HG02840 (cell line): ENCODE measurements at regions not wholly inside any gene's neighbourhood (a gene's known extent, or its start where the extent isn't known, plus 50 kb on each side); places are given as distances from the start of the nearest gene placed in this dataset.

Source experiments
- ATAC-seq: cut with Tn5 transposase; IDR thresholded peaks from one replicate; pipeline ENCODE4 v1.9.1; 2021; ENCODE audit warnings: mild to moderate bottlenecking, moderate library complexity, moderate number of reproducible peaks; ENCODE audit not compliant: unreplicated experiment, low FRiP score

DNA sequence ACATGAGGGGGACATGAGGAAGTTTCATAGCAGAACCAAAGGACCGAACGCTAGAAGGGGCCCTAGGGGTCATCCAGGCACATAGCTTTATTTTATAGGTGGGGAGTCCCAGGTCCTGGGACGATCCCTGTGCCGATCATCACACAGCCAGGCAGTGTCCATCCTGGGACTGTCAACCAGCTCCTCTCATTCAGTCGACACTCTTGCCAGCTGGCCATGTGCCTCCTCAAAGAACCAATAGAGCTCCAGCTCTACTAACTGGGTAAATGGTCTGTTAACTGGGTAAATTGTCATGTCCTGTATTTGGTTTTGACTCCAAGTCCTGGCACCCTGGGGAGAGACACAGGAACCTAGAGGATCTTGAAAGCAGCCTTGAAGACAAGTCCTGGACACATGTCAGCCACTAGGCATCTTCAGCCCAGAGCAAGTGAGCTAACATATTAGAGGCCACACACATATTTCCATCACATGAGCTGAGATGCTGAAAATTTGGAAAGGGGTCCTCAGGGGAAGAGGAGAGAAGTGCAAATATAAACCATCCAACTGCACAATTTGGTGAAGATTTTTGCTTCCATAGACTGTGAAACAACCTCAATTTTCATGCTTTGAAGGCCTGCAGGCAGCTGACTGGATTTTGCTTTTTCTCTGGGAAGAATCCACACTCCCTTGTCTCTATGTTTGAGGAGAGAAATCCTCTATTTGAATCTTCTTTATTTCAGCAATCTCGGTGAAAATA lies 361.1 kb upstream of the SLC14A2 start:
- no peak for ATAC-seq

DNA sequence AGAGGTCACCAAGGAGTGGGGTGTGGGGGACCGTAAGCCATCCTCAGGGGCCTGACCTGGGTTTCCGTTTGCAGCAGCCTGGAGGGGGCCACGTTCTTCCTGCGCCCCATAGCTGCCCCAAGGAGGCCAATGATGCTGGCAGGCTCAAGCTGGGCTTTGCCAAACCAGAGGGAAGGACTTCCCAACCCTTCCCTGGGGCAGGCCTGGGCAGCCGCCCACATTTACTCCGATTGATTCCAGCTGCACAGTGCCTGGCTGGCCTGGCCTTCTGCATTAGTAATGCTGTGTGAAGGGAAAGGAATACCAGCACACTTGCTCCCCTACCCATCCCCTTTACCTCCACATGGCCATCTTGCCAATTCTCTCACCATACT lies 360.6 kb upstream of the SLC14A2 start:
- no peak for ATAC-seq

DNA sequence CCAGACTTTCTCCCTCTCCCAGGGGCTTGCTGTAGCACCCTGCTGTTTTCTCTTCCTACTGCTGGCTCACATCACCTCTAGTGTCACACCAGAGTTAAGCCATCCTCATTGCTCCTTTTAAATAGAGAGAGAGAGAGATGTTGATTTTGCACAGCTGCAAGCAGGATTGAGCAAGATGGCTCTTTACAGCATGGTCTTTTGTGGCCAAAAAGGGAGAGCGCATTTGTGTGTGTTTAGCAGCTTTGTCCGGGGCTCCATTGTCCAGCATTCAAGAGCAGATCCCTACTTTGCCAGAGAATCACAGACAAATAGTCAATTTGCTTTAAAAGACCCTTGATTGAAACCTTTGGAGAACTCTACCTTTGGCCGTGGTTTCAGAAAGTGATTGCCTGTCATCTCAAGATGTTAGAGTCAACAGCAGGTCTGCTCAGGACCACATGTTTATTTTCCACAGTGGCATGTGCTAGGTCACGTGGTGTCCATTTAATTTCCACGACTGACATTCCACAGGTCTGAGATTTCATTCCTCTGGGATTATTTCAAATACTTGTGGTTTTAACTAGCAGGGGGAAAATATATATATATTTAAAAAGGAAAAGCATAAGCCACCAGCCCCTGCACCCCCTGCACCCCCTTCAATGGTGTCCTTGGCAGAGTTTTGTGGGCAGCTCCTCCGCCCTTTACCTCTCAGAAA lies 359.9 kb upstream of the SLC14A2 start:
- ATAC-seq: no peak

DNA sequence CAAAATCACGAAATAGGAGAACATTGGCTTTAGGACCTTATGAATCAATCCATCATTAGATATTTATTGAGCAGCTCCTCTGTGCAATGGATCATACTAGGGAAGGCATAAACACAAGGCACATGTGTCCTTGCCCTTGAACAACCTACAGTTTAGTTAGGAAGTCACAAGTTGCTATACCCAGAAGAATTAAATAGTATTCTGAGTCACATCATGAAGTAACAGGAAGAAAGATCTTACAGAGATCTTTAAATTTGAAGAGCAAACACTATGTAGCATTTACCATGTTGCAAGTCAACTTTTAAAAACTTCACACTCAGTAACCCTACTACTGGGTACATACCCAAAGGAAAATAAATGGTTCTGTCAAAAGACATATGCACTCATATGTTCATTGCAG lies 355.2 kb upstream of the SLC14A2 start:
- ATAC-seq: no peak

DNA sequence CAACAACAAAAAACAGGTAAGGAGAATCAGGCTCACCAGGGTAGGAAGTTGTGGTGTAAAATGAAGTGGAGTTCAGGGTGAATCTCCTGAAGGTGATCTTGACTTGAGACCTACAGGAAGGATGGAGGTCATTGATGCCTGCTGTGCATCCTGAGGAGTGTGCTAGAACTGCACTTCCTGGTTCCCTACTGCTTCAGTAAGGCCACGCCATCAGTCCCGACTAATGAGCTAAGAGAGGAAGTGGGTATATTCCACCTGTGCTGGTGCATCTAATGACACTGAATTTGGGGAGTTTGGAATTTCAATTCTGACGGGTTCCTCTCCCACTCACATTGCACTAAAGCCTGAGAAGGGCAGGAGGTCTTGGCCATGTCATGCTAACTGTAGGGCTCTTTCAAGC lies 349.3 kb upstream of the SLC14A2 start:
- ATAC-seq: no peak

DNA sequence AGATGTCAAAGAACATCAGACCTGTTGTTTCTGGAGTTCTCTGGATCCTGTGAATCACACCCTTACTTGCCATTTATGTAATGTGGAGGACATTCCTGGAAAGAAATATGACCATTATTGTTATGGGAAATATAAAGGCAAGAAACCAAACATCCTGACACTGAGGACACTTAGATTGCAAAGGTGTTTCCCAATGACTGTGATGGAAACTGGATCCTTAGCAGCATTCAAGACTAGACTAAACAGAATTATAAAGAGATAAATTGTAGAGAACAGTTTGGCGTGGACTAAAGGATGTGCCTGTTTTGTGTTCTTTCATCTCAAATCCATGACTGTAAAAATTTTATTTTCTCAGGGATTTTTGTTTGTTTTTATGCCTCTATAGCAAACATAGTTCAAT lies 347.7 kb upstream of the SLC14A2 start:
- ATAC-seq: no peak

DNA sequence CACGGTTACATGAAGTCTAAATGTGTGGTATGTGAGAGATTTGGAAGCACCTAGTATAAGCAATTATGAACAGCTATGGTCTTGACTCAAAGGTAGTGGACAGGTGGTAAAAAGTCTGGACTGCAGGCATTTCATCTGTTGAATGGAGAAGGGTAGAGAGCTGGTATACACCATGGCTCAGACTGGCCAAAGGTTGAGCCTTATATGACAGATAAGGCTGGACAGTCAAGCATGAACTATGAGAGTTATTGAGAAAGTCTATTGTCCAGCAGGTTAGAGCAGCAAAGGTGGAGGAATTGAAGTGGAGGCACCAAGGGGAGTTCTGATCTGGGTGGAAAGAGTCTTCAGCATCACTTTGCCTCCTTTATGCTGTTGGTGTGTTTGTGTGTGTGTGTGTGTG lies 346.7 kb upstream of the SLC14A2 start:
- no peak for ATAC-seq

DNA sequence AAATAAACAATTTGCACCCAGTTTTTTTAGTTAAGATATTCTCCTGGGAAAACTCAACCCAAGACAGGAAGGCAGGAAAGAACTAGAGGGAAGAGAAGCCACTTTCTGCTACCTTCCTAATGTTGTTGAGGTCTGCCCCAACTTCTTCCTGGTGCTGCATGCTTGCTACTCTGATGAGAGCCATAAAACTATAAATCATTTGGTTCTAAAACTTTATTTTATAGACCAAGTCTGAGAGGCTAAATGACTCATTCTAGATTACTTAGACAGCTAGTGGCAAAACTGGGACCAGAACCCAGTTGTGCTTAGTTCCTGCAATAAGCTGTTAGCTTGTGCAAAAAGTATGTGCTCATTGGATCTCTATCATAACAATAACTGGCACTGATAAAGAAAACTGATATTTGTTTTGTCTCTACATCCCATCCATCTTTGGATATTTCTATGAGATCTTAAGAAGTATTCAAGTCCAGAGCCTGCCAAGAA lies 344.9 kb upstream of the SLC14A2 start:
- ATAC-seq: no peak

DNA sequence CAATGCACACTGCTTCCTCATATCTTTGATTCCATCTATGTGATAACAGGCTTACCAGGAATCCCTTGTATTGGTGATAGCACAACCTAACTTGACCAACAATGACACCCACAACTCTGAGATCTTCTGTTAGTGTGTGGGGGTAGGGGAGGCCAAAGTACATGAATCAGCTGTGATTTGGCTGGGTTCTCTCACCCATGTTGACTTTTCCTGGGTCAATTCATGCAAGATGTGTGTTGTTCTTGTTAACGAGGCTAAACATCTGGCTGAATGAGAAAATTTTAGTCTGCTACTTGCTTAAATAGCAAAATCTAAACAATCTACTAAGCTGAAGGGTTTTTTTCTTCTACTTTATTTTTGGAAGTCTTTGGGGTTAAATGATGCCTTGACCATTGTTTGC lies 341.2 kb upstream of the SLC14A2 start:
- no peak for ATAC-seq

DNA sequence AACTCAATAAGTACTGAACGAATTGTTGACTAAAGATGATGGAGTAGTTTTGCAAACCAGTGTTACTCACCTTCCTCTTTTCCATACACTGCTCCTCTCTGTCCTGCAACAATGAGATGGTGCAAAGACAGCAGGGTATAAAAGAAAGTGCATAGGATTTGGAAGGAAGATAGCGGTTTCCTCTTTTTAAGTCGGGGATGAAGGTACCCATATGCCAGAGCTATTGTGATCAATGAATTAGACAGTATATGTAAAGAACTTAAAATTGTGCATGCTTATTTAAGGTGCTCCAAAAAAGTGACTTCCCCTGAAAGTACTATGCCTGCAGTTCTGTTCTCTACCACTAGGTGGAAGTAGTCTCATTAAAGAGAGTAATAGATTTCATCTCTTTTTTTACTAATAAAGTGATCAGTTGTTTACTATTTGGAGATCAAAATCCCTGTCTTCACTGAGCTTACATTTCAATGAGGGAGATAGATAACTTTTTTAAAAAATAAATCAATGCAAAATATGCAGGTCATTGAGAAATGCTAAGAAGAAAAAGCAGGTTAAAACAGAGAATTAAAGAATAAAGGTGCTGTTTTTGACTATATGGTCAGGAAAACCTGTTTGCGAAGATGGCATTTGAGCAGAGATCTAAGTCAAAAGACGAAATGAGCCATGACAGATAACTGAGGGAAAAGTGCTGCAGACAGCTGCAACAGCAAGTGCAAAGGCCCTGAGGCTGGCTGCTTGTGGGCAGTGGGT lies 339.7 kb upstream of the SLC14A2 start:
- ATAC-seq: no peak

DNA sequence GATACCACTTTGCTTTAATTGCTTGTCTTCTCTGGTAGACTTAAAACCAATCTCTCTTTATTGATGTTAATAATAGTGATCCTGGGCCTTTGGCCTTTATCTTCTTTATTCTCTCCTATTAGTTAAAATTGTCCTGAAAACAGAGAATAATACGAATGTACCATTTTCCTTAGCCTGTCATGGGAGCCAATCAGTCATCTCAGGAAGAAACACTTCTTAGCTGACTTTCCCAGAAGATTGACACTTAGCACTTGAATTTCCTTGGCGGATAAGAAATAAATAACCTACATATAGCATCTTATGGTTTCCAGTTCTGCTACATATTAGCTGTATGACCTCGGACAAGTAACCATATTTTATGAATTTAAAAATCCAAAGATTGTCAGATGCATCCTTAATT lies 338.4 kb upstream of the SLC14A2 start:
- no peak for ATAC-seq

DNA sequence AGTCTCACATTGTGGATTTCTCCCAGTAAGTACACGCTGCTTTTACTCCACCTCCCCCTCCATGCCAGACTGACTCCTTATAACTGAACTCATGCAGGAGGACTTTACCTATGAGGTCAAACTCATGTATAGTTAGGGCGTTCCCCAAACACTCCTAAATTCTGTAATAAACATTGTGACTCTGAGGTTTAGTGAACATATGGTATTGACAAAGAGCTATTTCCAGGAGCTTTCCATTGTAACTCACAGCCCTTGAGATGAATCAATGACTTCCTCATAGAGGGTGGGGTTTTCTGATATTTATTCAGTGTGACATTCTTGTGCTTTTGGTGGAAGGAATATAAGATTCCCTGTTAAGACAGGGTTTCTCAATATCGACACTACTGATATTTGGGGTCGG lies 337.4 kb upstream of the SLC14A2 start:
- ATAC-seq: no peak

DNA sequence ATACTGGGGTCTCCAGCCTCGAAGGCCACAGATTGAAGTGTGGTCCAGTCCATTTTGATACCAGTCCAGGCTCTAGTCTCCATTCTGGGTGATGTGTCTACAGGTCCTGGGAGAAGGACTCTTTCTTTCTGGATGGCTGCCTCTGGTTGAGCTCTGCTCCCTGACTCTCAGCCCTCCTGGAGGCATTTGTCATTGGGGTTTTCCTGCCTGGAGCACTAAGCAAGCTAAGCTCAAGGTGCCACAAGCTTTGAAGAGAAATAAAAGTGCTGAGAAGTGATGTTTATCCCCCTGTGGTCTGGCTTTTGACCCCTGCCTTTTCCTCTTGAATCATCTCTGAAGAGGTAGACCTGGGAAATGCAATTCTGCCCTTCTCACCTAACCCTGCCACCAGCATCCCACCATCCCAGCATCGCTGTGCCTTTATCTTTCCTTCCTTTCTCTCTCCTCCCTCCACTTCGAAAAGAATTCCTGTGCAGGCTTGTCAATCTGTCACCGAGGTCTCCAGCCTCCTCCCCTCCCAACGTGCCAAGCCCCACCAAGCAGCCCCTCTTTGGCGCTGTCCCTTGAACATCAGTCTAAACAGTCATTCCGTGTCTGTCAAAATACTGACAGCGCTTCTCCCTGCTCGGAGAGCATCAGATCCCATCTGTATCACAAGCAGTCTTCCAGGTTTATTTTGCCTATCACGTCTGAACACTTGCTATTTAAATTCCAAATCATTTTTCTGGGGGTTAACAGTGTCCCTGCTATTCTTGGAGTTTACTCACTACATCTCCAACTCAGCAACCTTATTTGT lies 334.6 kb upstream of the SLC14A2 start:
- ATAC-seq: no peak

DNA sequence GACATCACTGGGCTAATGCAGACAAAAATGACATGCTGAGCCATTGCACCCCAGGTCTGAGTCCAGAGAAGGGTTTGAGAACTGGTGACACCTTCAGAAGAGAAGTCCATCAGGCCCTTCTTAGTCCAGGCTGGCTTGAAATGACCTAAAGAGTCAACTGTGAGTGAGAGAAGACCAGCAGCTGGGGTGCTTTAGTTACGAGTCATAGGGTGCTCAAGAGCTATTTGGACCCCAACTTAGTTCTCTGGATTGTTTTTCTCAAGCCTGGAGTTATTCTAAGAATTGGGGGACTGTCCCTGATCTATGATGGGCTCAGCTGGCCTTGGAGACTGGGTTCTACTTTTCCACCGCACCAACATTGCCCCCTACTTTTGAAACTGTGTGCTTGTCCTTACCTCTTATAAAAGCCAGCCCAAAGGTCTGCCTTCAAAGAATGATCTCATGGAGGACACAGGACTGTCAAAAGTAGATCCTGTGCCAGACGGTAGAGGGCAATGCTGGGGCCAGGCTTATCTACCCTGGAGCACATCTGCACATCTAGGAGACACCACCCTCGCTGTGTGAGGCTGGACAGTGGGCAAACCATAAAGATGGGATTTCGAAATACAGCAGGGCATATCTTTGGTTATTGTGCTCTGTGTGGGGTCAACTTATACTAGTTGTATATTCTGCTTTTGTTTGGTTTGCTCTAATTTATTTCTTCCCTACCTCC lies 333.0 kb upstream of the SLC14A2 start:
- no peak for ATAC-seq

DNA sequence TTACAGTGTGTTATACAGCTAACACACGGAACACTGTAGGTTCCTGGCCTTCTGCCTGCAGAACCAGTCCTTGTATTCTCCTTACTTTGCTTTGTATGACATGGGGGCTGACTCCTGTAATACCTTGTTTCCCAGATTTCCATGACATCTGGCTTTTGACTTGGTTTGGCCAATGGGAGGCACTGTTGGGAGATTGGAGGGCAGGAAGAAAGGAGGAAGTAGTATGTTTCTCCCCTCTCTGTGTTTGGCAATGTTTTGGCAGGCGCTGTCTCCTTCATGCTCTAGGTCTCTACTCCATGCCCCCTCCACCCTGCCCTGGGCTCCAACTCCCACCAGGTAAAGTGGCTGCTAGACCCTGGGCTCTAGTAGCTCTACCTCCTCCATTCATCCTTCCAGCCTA lies 331.1 kb upstream of the SLC14A2 start:
- ATAC-seq: no peak

DNA sequence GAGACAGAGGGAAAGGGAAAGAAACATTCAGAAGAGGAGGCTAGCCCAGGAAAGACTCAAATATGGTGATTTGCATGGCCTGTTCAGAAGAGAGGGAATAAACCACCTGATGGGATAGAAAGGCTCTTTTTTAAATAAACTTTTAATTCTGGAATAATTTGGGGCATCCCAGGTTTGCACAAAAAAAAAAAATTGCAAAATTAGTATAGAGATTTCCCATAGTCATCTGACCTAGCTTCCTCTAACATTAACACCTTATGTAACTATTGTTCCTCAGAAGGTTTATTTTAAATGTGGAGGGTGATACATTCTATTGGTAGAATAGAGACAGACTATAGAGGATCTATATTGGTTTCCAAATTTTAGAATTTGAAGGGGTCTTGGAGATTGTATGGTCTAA lies 330.4 kb upstream of the SLC14A2 start:
- no peak for ATAC-seq

DNA sequence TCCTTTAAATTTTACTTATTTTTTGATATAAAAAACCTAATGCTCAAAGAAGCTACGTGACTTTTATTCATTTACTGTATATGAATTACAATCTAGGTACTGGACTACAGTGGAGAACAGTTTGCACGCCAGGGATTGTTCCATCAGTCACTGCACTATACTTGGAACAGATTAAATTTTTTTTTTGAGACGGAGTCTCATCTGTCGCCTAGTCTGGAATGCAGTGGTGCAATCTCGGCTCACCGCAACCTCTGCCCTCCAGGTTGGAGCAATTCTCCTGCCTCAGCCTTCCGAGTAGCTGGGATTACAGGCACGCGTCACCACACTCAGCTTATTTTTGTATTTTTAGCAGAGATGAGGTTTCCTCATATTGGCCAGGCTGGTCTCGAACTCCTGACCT lies 330.0 kb upstream of the SLC14A2 start:
- ATAC-seq: no peak

DNA sequence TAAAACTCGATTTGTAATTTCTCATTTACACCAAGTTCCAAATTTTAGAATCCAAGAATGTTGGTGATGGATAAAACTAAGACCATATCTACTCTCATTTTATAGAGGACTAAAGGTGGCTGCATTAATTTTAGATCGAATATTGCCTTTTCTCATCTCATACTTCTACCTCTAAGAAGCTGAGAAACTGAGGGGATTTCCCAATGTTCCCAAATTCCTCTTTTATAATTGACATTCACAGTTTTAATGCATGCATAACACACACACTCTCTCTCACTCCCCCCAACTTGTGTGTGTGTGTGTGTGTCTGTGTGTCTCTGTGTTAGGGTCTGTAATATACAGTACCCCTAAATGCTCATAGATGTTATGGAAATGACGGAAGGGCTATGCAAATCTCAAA lies 328.8 kb upstream of the SLC14A2 start:
- ATAC-seq: no peak

DNA sequence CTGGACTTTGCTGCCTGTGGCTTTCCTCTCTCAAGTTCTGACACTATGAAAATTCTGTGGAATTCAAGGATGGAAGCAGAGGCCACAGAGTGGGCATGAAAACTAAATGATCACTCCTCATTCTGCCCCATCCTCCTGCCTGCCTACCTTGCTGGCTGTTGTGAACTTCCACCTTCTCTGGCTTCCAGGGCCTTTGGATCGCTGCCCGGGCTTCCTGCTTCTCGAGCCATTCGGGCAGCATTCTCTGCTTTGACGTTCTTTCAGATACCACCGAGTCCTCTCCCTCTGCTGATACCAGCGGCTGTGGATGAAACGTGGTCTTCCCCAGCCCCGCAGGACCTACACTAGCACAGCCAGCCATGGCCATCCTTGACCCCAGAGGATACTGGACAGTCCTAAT lies 327.7 kb upstream of the SLC14A2 start:
- no peak for ATAC-seq

DNA sequence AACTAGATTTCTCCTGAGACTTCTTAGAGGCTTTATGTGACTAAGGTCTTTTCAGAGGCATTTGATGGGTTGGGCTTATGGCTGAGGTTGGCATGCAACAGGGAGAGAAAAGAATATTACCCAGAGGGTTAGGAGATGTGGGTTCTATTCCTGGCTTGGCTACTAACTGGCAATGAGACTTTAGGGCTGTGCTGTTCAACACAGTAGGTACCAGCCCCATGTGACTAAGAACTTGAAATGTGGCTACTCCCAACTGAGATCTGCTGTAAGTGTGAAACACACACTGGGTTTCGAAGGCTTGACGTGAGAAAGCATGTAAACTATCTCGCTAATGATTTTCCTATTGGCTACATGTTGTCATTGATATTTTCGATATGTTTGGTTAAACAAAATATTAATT lies 324.9 kb upstream of the SLC14A2 start:
- ATAC-seq: no peak
